Inferior parietal cortex (tissue), 1 donor: ENCODE measurements at regions not wholly inside any gene's neighbourhood (a gene's known extent, or its start where the extent isn't known, plus 50 kb on each side); places are given as distances from the start of the nearest gene placed in this dataset.
"Not testable (repeated sequence)": the region's sequence is repeated elsewhere in the genome, so short reads cannot be mapped to it uniquely, and the experiment has no call there.

Experiments
- DNase-seq: peaks from one replicate; pipeline ENCODE4 v3.0.0-alpha.2; 2016; ENCODE audit errors: extremely low spot score

DNA sequence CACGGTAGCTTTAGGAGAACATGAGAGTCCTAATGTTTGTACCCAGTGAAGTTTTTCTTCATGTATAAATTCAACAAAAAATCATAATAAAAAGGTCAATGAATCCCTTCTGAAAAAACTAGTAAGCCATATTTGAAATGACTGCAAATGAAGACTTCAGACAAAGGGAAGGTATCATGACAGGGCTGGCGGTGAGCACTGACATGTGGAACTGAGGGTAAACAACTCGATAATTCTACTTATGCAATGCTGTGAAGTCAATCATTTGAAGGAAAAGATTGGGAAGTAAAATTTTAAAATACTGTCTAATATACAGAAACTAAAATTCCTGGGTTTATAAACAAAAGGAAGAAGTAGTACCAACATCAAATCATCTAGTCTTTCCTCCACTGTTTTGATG lies 190.2 kb upstream of the COPS8 start:
- DNase-seq = no peak

GRCh38 chr2:236896688-236897087 lies 189.0 kb upstream of the COPS8 start:
- DNase-seq = no peak

DNA sequence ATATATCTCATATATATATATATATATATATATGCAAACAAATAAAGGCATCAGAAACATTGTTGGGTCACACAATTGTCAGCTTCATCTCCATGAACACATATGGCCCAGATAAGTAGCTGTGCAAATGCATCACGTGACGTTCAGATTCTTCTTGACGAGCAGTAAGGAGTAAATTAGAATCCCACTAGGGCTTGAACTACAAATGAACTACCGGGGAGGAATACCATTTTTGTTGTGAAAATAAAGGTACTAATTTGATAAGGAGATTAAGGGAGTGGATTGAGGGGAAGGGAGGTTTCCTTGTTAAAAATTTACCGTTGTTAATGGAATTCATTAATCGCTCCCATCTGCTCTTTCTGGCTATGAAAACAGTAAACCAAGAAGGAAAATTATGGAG lies 186.5 kb upstream of the COPS8 start:
- no peak for DNase-seq

DNA sequence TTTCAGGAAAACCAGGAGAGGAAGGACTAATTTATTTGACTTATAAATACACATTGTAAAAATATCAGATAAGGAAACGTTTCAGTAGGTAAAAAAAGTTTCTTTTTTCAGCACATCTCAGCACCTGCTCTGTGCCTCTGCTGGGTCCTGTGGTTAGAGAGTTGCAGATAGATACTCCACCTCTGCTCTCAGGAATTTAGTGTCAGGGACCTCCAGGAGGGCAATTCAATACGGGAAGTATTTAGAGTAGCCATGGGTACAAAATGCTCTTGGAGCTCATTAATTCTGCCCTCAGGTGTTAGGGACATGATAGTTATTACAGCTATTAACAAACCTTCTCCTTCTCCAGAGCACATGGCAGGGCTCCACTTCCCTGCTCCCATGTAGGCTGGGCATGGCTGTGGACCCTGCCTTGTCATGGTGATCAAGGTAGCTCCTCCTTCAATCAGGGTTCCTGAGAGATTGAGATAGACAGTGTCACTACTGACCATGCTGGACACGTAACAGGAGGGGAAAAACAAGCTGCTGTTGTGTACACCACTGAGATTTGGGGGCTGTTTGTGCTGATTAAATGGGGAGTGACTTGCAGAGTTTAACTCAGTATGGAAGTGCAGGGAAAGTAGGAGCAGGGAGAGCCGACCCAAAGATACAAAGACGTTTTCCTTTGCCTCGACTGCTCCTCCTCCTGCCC lies 185.6 kb upstream of the COPS8 start:
- DNase-seq = no peak

DNA sequence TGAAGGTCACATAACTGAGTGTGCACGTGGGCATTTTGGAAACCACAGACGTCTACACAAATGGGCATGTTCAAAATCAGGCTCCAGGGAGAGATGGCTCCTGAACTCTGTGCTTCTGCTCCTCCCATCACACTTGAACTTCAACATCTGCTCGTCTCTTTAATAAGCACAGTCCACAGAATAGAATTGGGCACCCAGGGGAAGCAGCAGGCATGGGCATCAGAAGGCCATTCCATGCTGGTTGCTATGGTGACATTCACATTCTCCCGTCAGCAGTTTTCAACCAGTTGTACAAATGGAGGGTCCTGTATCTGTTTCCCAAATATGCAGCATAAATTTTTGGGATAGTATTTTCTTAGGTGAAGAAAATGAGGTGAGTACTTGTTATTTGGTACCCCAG lies 183.7 kb upstream of the COPS8 start:
- DNase-seq = no peak

GRCh38 chr2:236903978-236904377 lies 181.7 kb upstream of the COPS8 start:
- no peak for DNase-seq

DNA sequence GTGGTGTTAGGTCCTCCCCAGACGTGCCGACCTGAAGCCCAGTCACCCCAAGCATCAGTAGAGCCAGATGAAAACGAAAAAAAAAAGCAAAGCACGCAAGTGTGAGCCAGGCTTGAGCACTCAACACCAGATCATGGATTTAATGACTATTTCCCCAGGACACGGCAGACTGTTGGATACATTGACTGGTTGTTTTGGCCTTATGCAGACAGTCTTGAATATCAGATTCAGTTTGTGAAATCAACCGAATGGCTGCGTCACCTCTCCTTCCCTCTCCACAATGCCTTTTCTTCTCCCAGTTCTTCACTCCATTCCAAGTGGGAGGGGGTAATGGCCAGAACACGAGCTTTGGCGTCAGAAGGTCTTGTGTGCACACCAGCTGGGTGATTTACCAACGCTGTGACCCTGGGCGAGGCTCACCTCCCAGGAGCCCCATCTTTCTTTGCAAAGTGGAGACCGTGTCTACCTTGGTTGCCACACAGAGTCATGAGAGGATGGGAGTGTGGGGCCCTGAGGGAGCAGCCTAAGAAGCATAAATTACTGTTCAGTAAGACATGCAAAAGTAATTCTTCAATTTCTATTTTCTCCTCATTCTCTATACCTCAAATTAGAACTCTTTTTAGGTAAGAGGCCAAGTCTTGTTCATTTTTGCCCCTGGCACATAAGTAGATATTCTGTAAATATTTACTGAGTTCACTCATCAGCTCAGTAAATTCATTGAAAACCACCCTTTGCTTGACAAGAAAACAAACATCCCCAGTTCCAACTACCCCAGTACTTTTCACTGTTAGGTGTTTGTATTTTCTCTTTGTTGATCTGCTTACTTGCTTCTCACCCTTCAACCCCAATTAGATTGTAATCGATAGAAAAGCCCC lies 181.1 kb upstream of the COPS8 start:
- no peak for DNase-seq

DNA sequence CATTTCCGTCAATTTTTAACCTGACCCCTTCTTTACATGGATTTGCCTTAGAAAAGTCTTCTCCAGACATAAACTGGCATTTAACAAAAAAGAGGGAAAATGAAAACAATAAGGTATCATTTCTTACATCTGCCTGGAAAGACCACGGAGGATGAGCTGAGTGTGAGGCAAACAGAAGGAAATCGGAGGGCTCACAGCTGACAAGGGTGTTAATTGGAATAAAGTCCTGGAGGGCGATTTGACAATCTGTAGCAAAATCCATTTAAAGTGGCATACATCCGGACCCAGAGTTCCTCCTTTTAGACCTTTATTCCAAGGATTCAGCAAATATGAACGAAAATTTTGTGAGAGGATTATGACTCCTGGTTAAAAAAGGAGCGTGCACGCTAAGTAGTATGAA lies 179.7 kb upstream of the COPS8 start:
- no peak for DNase-seq

GRCh38 chr2:236908439-236909192 lies 177.1 kb upstream of the COPS8 start:
- DNase-seq = no peak

GRCh38 chr2:236909193-236909504 lies 176.5 kb upstream of the COPS8 start:
- no peak for DNase-seq

GRCh38 chr2:236909802-236910201 lies 175.9 kb upstream of the COPS8 start:
- DNase-seq = no peak

- DNase-seq = no peak
Observed at GRCh38 chr2:236910781-236911495, 174.8 kb upstream of the COPS8 start.

DNA sequence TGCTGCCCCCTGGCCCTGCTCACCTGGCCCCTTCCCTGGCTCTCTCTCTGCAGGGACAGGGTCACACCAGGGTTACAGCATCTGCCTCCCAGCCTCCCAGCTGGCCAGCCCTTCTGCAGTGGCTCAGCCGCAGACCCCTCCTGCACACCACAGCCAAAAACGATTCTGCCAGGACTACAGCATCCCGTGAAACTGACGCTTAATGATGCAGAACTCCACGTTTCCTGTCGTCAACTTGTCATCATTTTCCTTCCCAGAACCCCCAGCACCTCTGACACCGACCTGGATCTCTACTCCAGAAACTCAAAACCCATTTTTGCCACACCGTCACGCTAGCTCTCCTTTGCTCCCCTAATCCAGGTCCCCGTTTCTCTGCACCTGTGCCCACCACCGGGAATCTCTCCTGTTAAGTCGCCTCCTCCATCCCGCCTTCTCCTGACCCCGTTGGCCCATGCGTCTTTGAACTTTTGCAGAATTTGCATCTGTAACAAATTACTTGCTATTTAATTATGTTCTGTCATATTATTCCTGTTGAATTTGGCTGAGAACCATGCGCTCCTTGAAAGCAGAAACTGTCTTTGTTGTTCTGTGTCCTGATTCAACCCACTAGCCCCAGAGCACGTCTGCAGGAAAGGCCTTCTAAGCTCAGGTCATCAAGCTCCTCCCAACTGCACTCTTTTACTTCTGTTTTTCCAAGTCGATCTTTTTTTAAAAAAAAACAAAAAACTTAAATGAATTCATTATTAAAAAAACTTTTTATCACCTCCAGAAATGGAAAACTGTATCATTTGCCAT lies 173.2 kb upstream of the COPS8 start:
- DNase-seq = no peak

DNA sequence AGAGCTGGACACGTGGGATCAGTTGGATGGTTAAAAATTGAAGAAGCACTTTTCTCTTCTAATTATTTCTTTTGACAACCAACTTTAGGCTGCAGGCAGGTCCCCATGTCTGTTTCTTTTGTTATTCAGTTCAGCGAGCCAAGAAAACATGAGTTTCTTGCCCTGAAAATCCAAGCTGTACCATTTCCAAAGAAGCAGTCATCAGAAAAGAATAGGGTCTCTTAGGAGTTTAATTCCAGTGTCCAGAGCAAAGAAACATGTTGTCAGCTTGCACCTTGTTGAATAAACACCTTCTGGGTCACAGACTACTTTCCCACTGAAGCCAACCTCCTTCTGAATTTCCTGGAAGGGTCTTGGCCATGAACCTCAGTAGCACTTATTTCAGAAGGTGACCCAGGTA lies 170.5 kb upstream of the COPS8 start:
- no peak for DNase-seq

- no peak for DNase-seq
Observed at GRCh38 chr2:236915726-236916125, 170.0 kb upstream of the COPS8 start.

GRCh38 chr2:236916181-236916580 lies 169.5 kb upstream of the COPS8 start:
- DNase-seq = no peak

DNA sequence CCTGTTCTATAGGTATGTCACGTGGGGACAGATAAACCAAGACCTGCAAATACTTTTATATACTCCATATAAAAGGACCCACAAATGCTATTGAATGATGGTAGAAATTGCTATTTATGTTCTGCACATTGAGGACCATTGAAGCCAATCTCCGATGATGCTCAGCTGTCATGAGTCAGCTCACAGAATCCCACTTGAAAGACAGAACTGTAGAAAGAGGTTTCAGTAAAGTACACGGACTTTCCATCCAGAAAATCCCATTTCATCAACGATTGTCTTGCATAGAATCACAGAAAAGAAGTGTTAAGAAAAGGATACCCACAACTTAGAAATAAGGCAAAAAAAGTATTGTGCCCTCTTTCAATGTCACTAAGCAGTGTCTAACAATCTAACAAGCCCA lies 169.0 kb upstream of the COPS8 start:
- no peak for DNase-seq

GRCh38 chr2:236917164-236917563 lies 168.5 kb upstream of the COPS8 start:
- DNase-seq = no peak

DNA sequence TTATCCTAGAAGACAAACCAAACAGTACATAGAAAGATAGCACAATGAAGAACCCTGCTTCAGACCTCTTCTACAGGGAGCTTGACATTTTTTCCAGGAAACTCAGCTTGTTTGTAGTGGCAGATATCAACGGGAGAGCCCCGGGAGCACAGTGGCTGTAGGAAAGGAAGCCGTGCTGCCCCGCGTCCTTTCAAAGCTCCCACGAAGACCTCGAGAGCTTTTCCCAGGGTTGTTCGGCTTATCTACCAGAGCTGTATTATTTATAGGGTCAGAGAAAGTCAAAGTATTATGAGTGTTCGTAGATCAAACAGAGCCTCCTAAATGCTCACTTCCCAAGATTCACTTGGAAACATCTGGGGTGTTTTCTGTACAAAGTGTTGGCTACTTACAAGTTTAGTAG lies 167.1 kb upstream of the COPS8 start:
- DNase-seq = no peak

DNA sequence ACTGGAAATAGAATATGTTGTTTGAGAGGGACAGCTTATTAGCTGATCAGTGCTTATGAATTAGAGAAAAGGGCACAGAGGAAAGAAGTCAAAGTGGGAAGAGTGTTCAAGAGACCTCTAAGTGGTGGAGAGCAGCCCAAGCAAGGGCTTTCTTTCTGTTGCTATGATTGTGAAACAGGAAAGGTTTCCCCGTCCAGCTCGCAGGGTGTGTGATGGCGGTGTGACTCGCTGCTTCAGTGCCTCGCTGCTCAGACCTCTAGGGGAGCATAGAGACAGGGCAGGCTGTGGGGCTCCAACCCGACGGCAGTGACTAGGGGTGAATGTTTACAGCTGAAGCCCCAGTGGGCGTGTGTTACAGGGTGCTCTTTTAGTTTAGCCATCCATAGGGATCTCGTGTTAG lies 166.5 kb upstream of the COPS8 start:
- DNase-seq = no peak

- DNase-seq = not testable (repeated sequence)
Observed at GRCh38 chr2:236919801-236920379, 165.8 kb upstream of the COPS8 start.
